H1 (cell line): ENCODE measurements at regions not wholly inside any gene's neighbourhood (a gene's known extent, or its start where the extent isn't known, plus 50 kb on each side); places are given as distances from the start of the nearest gene placed in this dataset.

ENCODE experiments used
- CTCF ChIA-PET: fragments of 300-600 bp; sonication (Branson Sonifier 250); formaldehyde crosslinking; loops from one replicate; lab custom pipeline; 2021; ENCODE audit not compliant: partially characterized antibody; lab: Charles Lee
- POLR2A ChIA-PET: fragments of 300-600 bp; sonication (Branson Sonifier 250); formaldehyde crosslinking; loops from one replicate; lab custom pipeline; 2021; ENCODE audit warnings: inconsistent platforms; ENCODE audit not compliant: partially characterized antibody; lab: Charles Lee
- DNase-seq, 2 experiments: peaks; one replicate each; pipeline versions ENCODE4 v3.0.0 to v3.0.0-alpha.2; 2010 to 2022; ENCODE audit warnings: low spot score in 2 of 2, low read depth in 1 of 2, mixed read lengths in 1 of 2
- FAIRE-seq: peaks from 2 replicates; lab custom pipeline; 2011; peaks lifted over from hg19 to GRCh38; lab: Jason Lieb, UNC
- H2AFZ ChIP-seq: 2 replicates; pipeline ENCODE4 v1.8.1; 2012; ENCODE audit warnings: low read length, inconsistent platforms
- H2AK5ac ChIP-seq: 2 replicates; pipeline ENCODE4 v1.6.1; 2013; ENCODE audit warnings: low read depth, low read length
- H2BK120ac ChIP-seq: replicated peaks from 2 replicates; pipeline ENCODE3; 2013; ENCODE audit warnings: low read depth, low read length, inconsistent platforms
- H2BK12ac ChIP-seq: 2 replicates; pipeline ENCODE4 v1.6.1; 2013; ENCODE audit warnings: low read depth, low read length
- H2BK15ac ChIP-seq: 2 replicates; pipeline ENCODE4 v1.6.1; 2013; ENCODE audit warnings: low read length
- H2BK20ac ChIP-seq: 2 replicates; pipeline ENCODE4 v1.6.1; 2013; ENCODE audit warnings: low read length
- H2BK5ac ChIP-seq: 2 replicates; pipeline ENCODE4 v1.6.1; 2013; ENCODE audit warnings: low read depth, low read length
- H3K14ac ChIP-seq: 2 replicates; pipeline ENCODE4 v1.6.1; 2013; ENCODE audit warnings: inconsistent platforms; ENCODE audit not compliant: insufficient read length
- H3K18ac ChIP-seq: 2 replicates; pipeline ENCODE4 v1.6.1; 2013; ENCODE audit warnings: low read length; ENCODE audit errors: extremely low read depth
- H3K23ac ChIP-seq: 2 replicates; pipeline ENCODE4 v1.6.1; 2013; ENCODE audit warnings: inconsistent platforms; ENCODE audit not compliant: insufficient read length
- H3K23me2 ChIP-seq: 2 replicates; pipeline ENCODE4 v1.6.1; 2013; ENCODE audit warnings: low read depth, low read length
- H3K27ac ChIP-seq: 2 replicates; pipeline ENCODE4 v1.6.1; 2011; ENCODE audit warnings: low read depth, low read length, inconsistent platforms
- H3K27me3 ChIP-seq, 4 experiments: replicated peaks in 1 of 4; 1 replicate in 1 of 4; 2 replicates in 3 of 4; pipeline versions ENCODE4 v1.6.1 to v1.8.1; 2011 to 2013; ENCODE audit warnings: low read length in 3 of 4, mild to moderate bottlenecking in 3 of 4, inconsistent platforms in 2 of 4, mixed read lengths in 2 of 4, moderate library complexity in 1 of 4; ENCODE audit not compliant: control insufficient read depth in 3 of 4, insufficient read depth in 3 of 4; ENCODE audit errors: extremely low read depth in 1 of 4
- H3K36me3 ChIP-seq, 4 experiments: 2 replicates each; pipeline versions ENCODE4 v1.6.1 to v1.8.1; 2011 to 2013; ENCODE audit warnings: mild to moderate bottlenecking in 4 of 4, low read length in 3 of 4, moderate library complexity in 2 of 4, control low read depth in 1 of 4, inconsistent platforms in 1 of 4; ENCODE audit not compliant: insufficient read depth in 4 of 4, control insufficient read depth in 2 of 4
- H3K4ac ChIP-seq: replicated peaks from 2 replicates; pipeline ENCODE3; 2013; ENCODE audit warnings: low read length, low read depth, mixed read lengths, inconsistent platforms; ENCODE audit not compliant: insufficient read length
- H3K4me1 ChIP-seq, 4 experiments: replicated peaks in 1 of 4; 1 replicate in 1 of 4; 2 replicates in 3 of 4; pipeline versions ENCODE4 v1.6.1 to v1.8.1; 2011 to 2013; ENCODE audit warnings: low read length in 3 of 4, inconsistent platforms in 2 of 4, mixed read lengths in 1 of 4; ENCODE audit not compliant: insufficient read depth in 4 of 4, control insufficient read depth in 3 of 4
- H3K4me2 ChIP-seq, 2 experiments: 2 replicates each; pipeline versions ENCODE4 v1.6.1 to v1.8.1; 2011 to 2013; ENCODE audit warnings: low read depth in 2 of 2, low read length in 2 of 2, control low read depth in 1 of 2, inconsistent platforms in 1 of 2, mild to moderate bottlenecking in 1 of 2; ENCODE audit not compliant: insufficient read depth in 1 of 2
- H3K4me3 ChIP-seq, 4 experiments: fragments of 200-600, 300-600 bp in 1 of 4; sonication (generic), shearing (Covaris generic), sonication (Bioruptor Twin) in 1 of 4; 2 replicates each; pipeline versions ENCODE4 v1.5.1 to v1.8.1; 2011 to 2016; ENCODE audit warnings: low read length in 4 of 4, low read depth in 3 of 4, control low read depth in 2 of 4, inconsistent platforms in 2 of 4, mild to moderate bottlenecking in 2 of 4, mixed read lengths in 1 of 4, moderate library complexity in 1 of 4; ENCODE audit not compliant: insufficient read depth in 2 of 4; ENCODE audit errors: extremely low read depth in 1 of 4
- H3K56ac ChIP-seq: replicated peaks from 2 replicates; pipeline ENCODE3; 2013; ENCODE audit warnings: low read depth, mild to moderate bottlenecking, mixed read lengths, low read length, inconsistent platforms; ENCODE audit not compliant: insufficient read length
- H3K79me1 ChIP-seq: 2 replicates; pipeline ENCODE4 v1.6.1; 2013; ENCODE audit warnings: low read depth, low read length, control low read depth
- H3K79me2 ChIP-seq, 2 experiments: 2 replicates each; pipeline versions ENCODE4 v1.6.1 to v1.8.1; 2012 to 2013; ENCODE audit warnings: low read length in 2 of 2, mild to moderate bottlenecking in 2 of 2, inconsistent platforms in 1 of 2; ENCODE audit not compliant: insufficient read depth in 2 of 2, control insufficient read depth in 1 of 2
- H3K9ac ChIP-seq, 4 experiments: replicated peaks in 1 of 4; 1 replicate in 1 of 4; 2 replicates in 3 of 4; pipeline versions ENCODE4 v1.6.1 to v1.8.1; 2011 to 2013; ENCODE audit warnings: low read depth in 3 of 4, low read length in 3 of 4, control low read depth in 2 of 4, mild to moderate bottlenecking in 2 of 4, moderate library complexity in 2 of 4, inconsistent platforms in 1 of 4; ENCODE audit errors: extremely low read depth in 1 of 4
- H3K9me3 ChIP-seq, 2 experiments: 2 replicates each; pipeline versions ENCODE4 v1.6.1 to v1.8.1; 2012 to 2013; ENCODE audit warnings: mild to moderate bottlenecking in 2 of 2, moderate library complexity in 2 of 2, control low read depth in 1 of 2, inconsistent platforms in 1 of 2, low read depth in 1 of 2, low read length in 1 of 2, mixed read lengths in 1 of 2; ENCODE audit not compliant: insufficient read depth in 2 of 2
- H4K20me1 ChIP-seq, 2 experiments: replicated peaks in 1 of 2; 2 replicates each; pipeline versions ENCODE3 to v1.8.1; 2011 to 2013; ENCODE audit warnings: inconsistent platforms in 2 of 2, low read length in 2 of 2, mild to moderate bottlenecking in 1 of 2; ENCODE audit not compliant: insufficient read depth in 2 of 2, control insufficient read depth in 1 of 2
- H4K5ac ChIP-seq: 2 replicates; pipeline ENCODE4 v1.6.1; 2013; ENCODE audit warnings: low read length, low read depth, mixed read lengths, inconsistent platforms; ENCODE audit not compliant: insufficient read length
- H4K8ac ChIP-seq: 2 replicates; pipeline ENCODE4 v1.8.0; 2013; ENCODE audit warnings: mild to moderate bottlenecking, moderate library complexity, low read length, inconsistent platforms; ENCODE audit not compliant: insufficient read depth; ENCODE audit errors: extremely low read depth
- H4K91ac ChIP-seq: replicated peaks from 2 replicates; pipeline ENCODE3; 2013; ENCODE audit warnings: low read length, mixed read lengths, inconsistent platforms; ENCODE audit not compliant: insufficient read length
- CHD1 ChIP-seq: IDR thresholded peaks from 2 replicates; pipeline ENCODE4 v1.6.1; 2012; ENCODE audit warnings: low read depth, low read length, improper control_type of control experiment
- CTCF ChIP-seq, 3 experiments: IDR thresholded peaks; 1 replicate in 2 of 3; 2 replicates in 1 of 3; pipeline versions ENCODE4 v1.5.1 to v1.6.1; 2011; ENCODE audit warnings: low read length in 3 of 3, mild to moderate bottlenecking in 3 of 3, inconsistent platforms in 2 of 3, low read depth in 1 of 3, moderate library complexity in 1 of 3; ENCODE audit not compliant: insufficient read depth in 1 of 3; ENCODE audit errors: control extremely low read depth in 1 of 3
- RAD21 ChIP-seq, 2 experiments: IDR thresholded peaks in 1 of 2; conservative IDR thresholded peaks in 1 of 2; 2 replicates each; pipeline ENCODE4 v1.6.1; 2011; ENCODE audit warnings: low read depth in 2 of 2, low read length in 2 of 2, improper control_type of control experiment in 1 of 2, inconsistent platforms in 1 of 2, mild to moderate bottlenecking in 1 of 2, moderate library complexity in 1 of 2
- USF2 ChIP-seq: IDR thresholded peaks from 2 replicates; pipeline ENCODE4 v1.6.1; 2011; ENCODE audit warnings: low read length, improper control_type of control experiment
- WGBS, 2 experiments: shearing (Covaris generic) in 1 of 2; methylation state at CpG; one replicate each; pipeline versions ENCODE4 v1.1.6 to v1.1.7; 2013 to 2015; ENCODE audit warnings: low lambda C conversion rate in 2 of 2, mixed read lengths in 2 of 2, inconsistent platforms in 1 of 2, low coverage in 1 of 2, missing lambda C conversion rate in 1 of 2; ENCODE audit not compliant: insufficient replicate concordance in 2 of 2, insufficient coverage in 1 of 2, insufficient read length in 1 of 2; ENCODE audit errors: extremely low coverage in 1 of 2, missing lambda C conversion rate in 1 of 2; 5-methylcytosine and 5-hydroxymethylcytosine counted together

- H3K4me2 ChIP-seq = no peak overlapping the region
- H3K79me1 ChIP-seq = no peaks in the 10 kb centered on the region
- H3K9ac ChIP-seq = no peak overlapping the region; a peak in 1 of 7 replicates
- no peaks in the 10 kb centered on the region for H3K27me3 ChIP-seq
- H3K4me1 ChIP-seq = peaks cover 0 to 6% (median 5%) of the 10 kb centered on the region in 4 experiments; a peak in 4 of 7 replicates
- H3K23ac ChIP-seq = no peak overlapping the region
- H3K79me2 ChIP-seq = no peaks in the 10 kb centered on the region
- DNase-seq (peak in 1 of 2 experiments; percentile 61), FAIRE-seq (peak; percentile 92)
- H3K18ac ChIP-seq = no peak overlapping the region
- no peak overlapping the region for H2BK12ac ChIP-seq
- no peak overlapping the region for H3K14ac ChIP-seq
- no peak overlapping the region for H2BK5ac ChIP-seq
- WGBS, 2 experiments = 32% methylated on average over 5 of the region's 5 CpGs; no CpG with 5 or more reads in 1 of the 2 experiments
- TF ChIP-seq CTCF (IDR thresholded peaks at IDR 0.05; ENCODE audit: control extremely low read depth in 1 of 3, insufficient read depth in 1 of 3, low read depth in 1 of 3, low read length in 3 of 3) (peak; percentile 33 to 71 (median 70)), CHD1 (no peak), RAD21 (IDR thresholded peaks at IDR 0.05 in 1 of 2, conservative IDR thresholded peaks at IDR 0.05 in 1 of 2; ENCODE audit: low read depth in 2 of 2, low read length in 2 of 2) (peak; percentile 82 to 84), USF2 (no peak)
- TF ChIP-seq, all 59 proteins: peak for 2
- H4K5ac ChIP-seq = no peak overlapping the region
- H3K4ac ChIP-seq = no peak overlapping the region
- no peaks in the 10 kb centered on the region for H3K23me2 ChIP-seq
- no peak overlapping the region for H2AK5ac ChIP-seq
- H3K56ac ChIP-seq = no peak overlapping the region
- H3K36me3 ChIP-seq = no peaks in the 10 kb centered on the region
- H4K20me1 ChIP-seq = no peaks in the 10 kb centered on the region
- H4K8ac ChIP-seq = no peak overlapping the region
- H2BK20ac ChIP-seq = 0 out of 2 replicates have a peak overlapping the region, but pooled peaks have one; percentile 66
- H4K91ac ChIP-seq = no peak overlapping the region
- H3K4me3 ChIP-seq = no peak overlapping the region
- ChIA-PET CTCF (interaction anchor here (0.6 to 7.7 kb wide), 34 partner anchors 12 to 623 kb away, joined by 3 to 90 read pairs (median 4); no protein-coding TSS in a partner anchor), POLR2A (no interaction called here)
- H2BK120ac ChIP-seq = no peak overlapping the region
- no peak overlapping the region for H3K27ac ChIP-seq
- H3K9me3 ChIP-seq = no peaks in the 10 kb centered on the region
- no peak overlapping the region for H2BK15ac ChIP-seq
- H2AFZ ChIP-seq = peak overlapping the region; percentile 90
Measured at GRCh38 chr9:100700689-100701318, 122.9 kb downstream of the CAVIN4 start.
